SK-N-SH (cell line): ENCODE measurements at regions not wholly inside any gene's neighbourhood (a gene's known extent, or its start where the extent isn't known, plus 50 kb on each side); places are given as distances from the start of the nearest gene placed in this dataset.

Experiments
- CTCF ChIA-PET: fragments of 300-600, 350-600 bp; formaldehyde crosslinking; extraction: SDS; loops from one replicate; lab custom pipeline; 2021; lab: Yijun Ruan, JAX
- POLR2A ChIA-PET: fragments of 350-600 bp; sonication (Branson Sonifier 250); formaldehyde crosslinking; extraction: SDS; loops from one replicate; lab custom pipeline; 2020; ENCODE audit warnings: antibody characterized with exemption, inconsistent platforms; lab: Yijun Ruan, JAX
- DNase-seq: peaks from one replicate; pipeline ENCODE4 v3.0.0; 2012
- H2AFZ ChIP-seq: fragments of 200-600 bp; sonication (generic); 2 replicates; pipeline ENCODE4 v1.8.1; 2016; ENCODE audit warnings: antibody characterized with exemption, mild to moderate bottlenecking, low read depth
- H3F3A ChIP-seq: fragments of 200-600 bp; sonication (generic); replicated peaks from 2 replicates; pipeline ENCODE3; 2016; ENCODE audit warnings: antibody characterized with exemption, mild to moderate bottlenecking; ENCODE audit not compliant: insufficient read depth
- H3K27ac ChIP-seq, 2 experiments: fragments of 200-500 bp in 1 of 2; fragments of 200-600 bp in 1 of 2; sonication (Bioruptor generic) in 1 of 2; sonication (generic), shearing (Covaris generic) in 1 of 2; 2 replicates each; pipeline versions ENCODE4 v1.5.1 to v1.6.1; 2014 to 2016; ENCODE audit warnings: low read depth in 2 of 2, inconsistent platforms in 1 of 2, low read length in 1 of 2, mild to moderate bottlenecking in 1 of 2, mixed read lengths in 1 of 2
- H3K27me3 ChIP-seq: fragments of 200-600 bp; sonication (generic), shearing (Covaris generic); 2 replicates; pipeline ENCODE4 v1.6.1; 2016; ENCODE audit warnings: mixed run types; ENCODE audit not compliant: insufficient read depth
- H3K36me3 ChIP-seq, 2 experiments: fragments of 200-500 bp in 1 of 2; fragments of 200-600 bp in 1 of 2; sonication (Bioruptor generic) in 1 of 2; sonication (generic) in 1 of 2; replicated peaks in 1 of 2; 2 replicates each; pipeline versions ENCODE3 to v1.5.1; 2014 to 2016; ENCODE audit warnings: low read length in 1 of 2, mild to moderate bottlenecking in 1 of 2; ENCODE audit not compliant: insufficient read depth in 2 of 2, control insufficient read depth in 1 of 2
- H3K4me1 ChIP-seq, 2 experiments: fragments of 200-500 bp in 1 of 2; fragments of 200-600 bp in 1 of 2; sonication (Bioruptor generic) in 1 of 2; sonication (generic), shearing (Covaris generic) in 1 of 2; 2 replicates each; pipeline versions ENCODE4 v1.5.1 to v1.6.1; 2014 to 2016; ENCODE audit warnings: low read depth in 1 of 2, low read length in 1 of 2, mixed run types in 1 of 2; ENCODE audit not compliant: insufficient read depth in 2 of 2, control insufficient read depth in 1 of 2
- H3K4me2 ChIP-seq: fragments of 200-600 bp; sonication (generic), shearing (Covaris generic); 2 replicates; pipeline ENCODE4 v1.6.1; 2017; ENCODE audit warnings: mixed run types
- H3K4me3 ChIP-seq, 2 experiments: fragments of 200-500 bp in 1 of 2; fragments of 200-600 bp in 1 of 2; sonication (Bioruptor generic) in 1 of 2; sonication (generic), shearing (Covaris generic) in 1 of 2; 2 replicates each; pipeline versions ENCODE4 v1.5.1 to v1.8.1; 2014 to 2016; ENCODE audit warnings: low read depth in 2 of 2, inconsistent platforms in 1 of 2, low read length in 1 of 2, mild to moderate bottlenecking in 1 of 2, mixed read lengths in 1 of 2, moderate library complexity in 1 of 2
- H3K79me2 ChIP-seq: fragments of 200-600 bp; sonication (generic); 2 replicates; pipeline ENCODE4 v1.8.1; 2017; ENCODE audit warnings: mild to moderate bottlenecking; ENCODE audit not compliant: insufficient read depth
- H3K9ac ChIP-seq: fragments of 200-600 bp; sonication (generic); 2 replicates; pipeline ENCODE4 v1.6.1; 2017; ENCODE audit warnings: mixed run types
- H3K9me2 ChIP-seq: fragments of 200-600 bp; sonication (generic); 2 replicates; pipeline ENCODE4 v1.6.1; 2017; ENCODE audit warnings: mixed run types
- H3K9me3 ChIP-seq: fragments of 200-600 bp; sonication (generic); 2 replicates; pipeline ENCODE4 v1.6.1; 2017; ENCODE audit warnings: mixed run types, mild to moderate bottlenecking, moderate library complexity
- H4K20me1 ChIP-seq: fragments of 200-600 bp; sonication (generic); 2 replicates; pipeline ENCODE4 v1.6.1; 2017; ENCODE audit warnings: mild to moderate bottlenecking, mixed run types; ENCODE audit not compliant: insufficient read depth
- ELF1 ChIP-seq: IDR thresholded peaks from 2 replicates; pipeline ENCODE4 v1.4.0; 2012
- FOSL2 ChIP-seq: IDR thresholded peaks from 2 replicates; pipeline ENCODE4 v1.4.0; 2012; ENCODE audit warnings: low read depth, mild to moderate bottlenecking, moderate library complexity, borderline replicate concordance
- FOXM1 ChIP-seq: IDR thresholded peaks from 2 replicates; pipeline ENCODE4 v1.4.0; 2012; ENCODE audit warnings: low read depth, mild to moderate bottlenecking
- GABPA ChIP-seq: IDR thresholded peaks from 2 replicates; pipeline ENCODE4 v1.4.0; 2012; ENCODE audit warnings: low read depth, mild to moderate bottlenecking
- IRF3 ChIP-seq: fragments of 150-350 bp; IDR thresholded peaks from 2 replicates; pipeline ENCODE4 v1.6.1; 2016; ENCODE audit warnings: mild to moderate bottlenecking, low read depth, low read length
- MXI1 ChIP-seq: IDR thresholded peaks from 2 replicates; pipeline ENCODE4 v1.6.1; 2012; ENCODE audit warnings: mild to moderate bottlenecking, low read depth, low read length, improper control_type of control experiment
- NRF1 ChIP-seq: IDR thresholded peaks from 2 replicates; pipeline ENCODE4 v1.6.1; 2012; ENCODE audit warnings: low read depth, mild to moderate bottlenecking, low read length
- RAD21 ChIP-seq: IDR thresholded peaks from 2 replicates; pipeline ENCODE4 v1.6.1; 2012; ENCODE audit warnings: mild to moderate bottlenecking, low read length
- RCOR1 ChIP-seq: fragments of 150-350 bp; IDR thresholded peaks from 2 replicates; pipeline ENCODE4 v1.6.1; 2017; ENCODE audit warnings: antibody characterized with exemption, low read length
- REST ChIP-seq: IDR thresholded peaks from 2 replicates; pipeline ENCODE4 v1.6.1; 2012; ENCODE audit warnings: mild to moderate bottlenecking, low read depth, low read length, moderate library complexity
- RFX5 ChIP-seq: IDR thresholded peaks from 2 replicates; pipeline ENCODE4 v1.6.1; 2012; ENCODE audit warnings: mild to moderate bottlenecking, improper control_type of control experiment, low read length
- SIN3A ChIP-seq: IDR thresholded peaks from 2 replicates; pipeline ENCODE4 v1.6.1; 2012; ENCODE audit warnings: low read depth, mild to moderate bottlenecking, low read length, moderate library complexity, borderline replicate concordance
- WGBS: methylation state at CpG from one replicate; pipeline ENCODE4 v1.1.6; 2017; ENCODE audit warnings: low lambda C conversion rate; 5-methylcytosine and 5-hydroxymethylcytosine counted together
- TF ChIP-seq, protein P1 (sequence below): IDR thresholded peaks from 2 replicates; pipeline ENCODE4 v1.4.0; 2012; ENCODE audit warnings: low read depth, borderline replicate concordance

GRCh38 chr2:13651684-13652131 lies 935.0 kb downstream of the TRIB2 start:
- DNase-seq = no peak
- Histone ChIP-seq H3K4me2 (no peak overlapping the region), H3F3A (no peaks in the 10 kb centered on the region), H4K20me1 (no peaks in the 10 kb centered on the region), H3K27ac (no peak overlapping the region), H3K9me3 (no peaks in the 10 kb centered on the region), H3K79me2 (no peaks in the 10 kb centered on the region), H3K4me3 (no peak overlapping the region), H3K27me3 (no peaks in the 10 kb centered on the region), H3K36me3 (no peaks in the 10 kb centered on the region), H3K4me1 (no peaks in the 10 kb centered on the region; a peak in 1 of 4 replicates), H3K9me2 (no peaks in the 10 kb centered on the region), H2AFZ (no peak overlapping the region), H3K9ac (no peak overlapping the region)
- TF ChIP-seq ELF1 (no peak), MXI1 (no peak), GABPA (no peak), IRF3 (no peak), SIN3A (no peak), RAD21 (no peak), RCOR1 (no peak), NRF1 (no peak), RFX5 (no peak), FOXM1 (no peak)
- TF ChIP-seq, protein P1, sequence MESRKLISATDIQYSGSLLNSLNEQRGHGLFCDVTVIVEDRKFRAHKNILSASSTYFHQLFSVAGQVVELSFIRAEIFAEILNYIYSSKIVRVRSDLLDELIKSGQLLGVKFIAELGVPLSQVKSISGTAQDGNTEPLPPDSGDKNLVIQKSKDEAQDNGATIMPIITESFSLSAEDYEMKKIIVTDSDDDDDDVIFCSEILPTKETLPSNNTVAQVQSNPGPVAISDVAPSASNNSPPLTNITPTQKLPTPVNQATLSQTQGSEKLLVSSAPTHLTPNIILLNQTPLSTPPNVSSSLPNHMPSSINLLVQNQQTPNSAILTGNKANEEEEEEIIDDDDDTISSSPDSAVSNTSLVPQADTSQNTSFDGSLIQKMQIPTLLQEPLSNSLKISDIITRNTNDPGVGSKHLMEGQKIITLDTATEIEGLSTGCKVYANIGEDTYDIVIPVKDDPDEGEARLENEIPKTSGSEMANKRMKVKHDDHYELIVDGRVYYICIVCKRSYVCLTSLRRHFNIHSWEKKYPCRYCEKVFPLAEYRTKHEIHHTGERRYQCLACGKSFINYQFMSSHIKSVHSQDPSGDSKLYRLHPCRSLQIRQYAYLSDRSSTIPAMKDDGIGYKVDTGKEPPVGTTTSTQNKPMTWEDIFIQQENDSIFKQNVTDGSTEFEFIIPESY = no peak
- POLR2A ChIA-PET = no interaction called here
- CTCF ChIA-PET = no interaction called here

DNA sequence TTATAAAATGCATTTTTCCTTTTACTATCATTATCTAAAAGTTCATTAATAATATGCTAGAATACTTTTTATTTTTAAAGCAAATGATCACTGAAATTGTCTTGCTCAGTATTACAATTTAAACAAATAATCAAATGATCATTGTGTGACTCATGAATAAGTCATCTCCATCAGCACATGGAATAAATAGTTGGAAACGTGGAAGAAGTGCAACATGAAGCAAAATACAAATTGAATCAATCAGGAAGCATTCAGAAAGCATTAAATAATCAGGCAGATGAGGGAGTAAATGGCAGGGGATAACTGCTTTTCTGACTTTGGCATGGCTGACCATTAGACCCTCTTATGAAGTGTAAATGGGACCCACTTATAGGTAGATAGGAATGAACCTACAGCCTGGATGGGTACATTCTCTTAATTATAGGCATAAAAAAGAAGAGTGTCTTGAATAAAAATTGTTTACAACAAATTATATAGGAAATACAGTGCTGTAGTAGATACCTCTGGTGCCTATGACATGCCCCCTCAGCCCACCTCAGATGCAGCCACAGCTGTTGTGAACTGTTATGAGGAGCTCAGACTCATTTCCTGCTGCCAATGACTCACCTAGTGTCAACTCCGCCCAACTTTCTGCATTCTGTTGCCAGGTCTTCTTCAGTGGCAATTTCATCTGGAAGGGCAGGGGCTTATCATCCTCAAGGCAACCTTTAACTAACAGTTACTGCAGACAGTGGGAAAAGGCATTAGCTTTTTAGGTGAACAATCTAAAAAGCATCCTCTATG lies 936.0 kb downstream of the TRIB2 start:
- no peak overlapping the region for H2AFZ ChIP-seq
- ChIA-PET CTCF (no interaction called here), POLR2A (no interaction called here)
- no peak overlapping the region for H3K4me3 ChIP-seq
- H3K27me3 ChIP-seq = no peaks in the 10 kb centered on the region
- H3K9me2 ChIP-seq = no peaks in the 10 kb centered on the region
- TF ChIP-seq FOSL2 (peak; percentile 31; the same call in 1 of the 2 replicates), REST (no peak)
- H3K36me3 ChIP-seq = no peaks in the 10 kb centered on the region
- no peaks in the 10 kb centered on the region for H4K20me1 ChIP-seq
- 24% methylated on average over 2 of the region's 2 CpGs for WGBS
- H3K4me2 ChIP-seq = peak overlapping the region; percentile 32
- no peak overlapping the region for H3K9ac ChIP-seq
- no peak for DNase-seq
- no peaks in the 10 kb centered on the region; a peak in 1 of 4 replicates for H3K4me1 ChIP-seq
- H3K79me2 ChIP-seq = no peaks in the 10 kb centered on the region
- peak overlapping the region in 1 of 2 experiments; percentile 13; a peak in 1 of 4 replicates for H3K27ac ChIP-seq
- H3K9me3 ChIP-seq = no peaks in the 10 kb centered on the region
- no peaks in the 10 kb centered on the region for H3F3A ChIP-seq
